HEK293T (cell line): ENCODE measurements at regions not wholly inside any gene's neighbourhood (a gene's known extent, or its start where the extent isn't known, plus 50 kb on each side); places are given as distances from the start of the nearest gene placed in this dataset.

Source experiments
- FOXA1 ChIP-seq: fragments of 450-650 bp; IDR thresholded peaks from 2 replicates; pipeline ENCODE4 v1.6.1; 2016; ENCODE audit warnings: mild to moderate bottlenecking
- SP1 ChIP-seq: fragments of 450-650 bp; IDR thresholded peaks from 2 replicates; pipeline ENCODE4 v1.6.1; 2017
- SUZ12 ChIP-seq: fragments of 450-650 bp; IDR thresholded peaks from 2 replicates; pipeline ENCODE4 v1.6.1; 2016; ENCODE audit warnings: mild to moderate bottlenecking

GRCh38 chr14:40762177-40762576, 844.5 kb upstream of the LRFN5 start:
- no peak for TF ChIP-seq SP1
- TF ChIP-seq FOXA1 = no peak
- TF ChIP-seq SUZ12 = no peak
